AG04450 (cell line): ENCODE measurements at regions not wholly inside any gene's neighbourhood (a gene's known extent, or its start where the extent isn't known, plus 50 kb on each side); places are given as distances from the start of the nearest gene placed in this dataset.

Experiments
- CTCF ChIA-PET: fragments of 300-600, 350-600 bp; formaldehyde crosslinking; extraction: SDS; loops from one replicate; lab custom pipeline; 2022; ENCODE audit warnings: antibody characterized with exemption, inconsistent platforms; lab: Charles Lee
- POLR2A ChIA-PET: fragments of 350-600 bp; formaldehyde crosslinking; extraction: SDS; loops from one replicate; lab custom pipeline; 2021; ENCODE audit warnings: antibody characterized with exemption, inconsistent platforms; lab: Yijun Ruan, JAX
- DNase-seq: peaks from one replicate; pipeline ENCODE4 v3.0.0-alpha.2; 2011; ENCODE audit warnings: low read depth, low spot score
- H3K27ac ChIP-seq: one replicate; pipeline ENCODE4 v1.5.1; 2012; ENCODE audit warnings: low read depth, low read length, control low read depth
- H3K27me3 ChIP-seq: one replicate; pipeline ENCODE4 v1.6.0; 2012; ENCODE audit warnings: low read length; ENCODE audit not compliant: control insufficient read depth, insufficient read depth
- H3K4me3 ChIP-seq: 2 replicates; pipeline ENCODE4 v1.5.1; 2011; ENCODE audit warnings: mild to moderate bottlenecking, low read depth, low read length, control low read depth
- H3K9me3 ChIP-seq: 2 replicates; pipeline ENCODE4 v1.5.1; 2012; ENCODE audit warnings: low read length; ENCODE audit not compliant: control insufficient read depth, insufficient read depth
- TF ChIP-seq, protein P1 (sequence below): IDR thresholded peaks from 2 replicates; pipeline ENCODE4 v1.5.1; 2011; ENCODE audit warnings: low read depth, low read length, control low read depth, inconsistent platforms

DNA sequence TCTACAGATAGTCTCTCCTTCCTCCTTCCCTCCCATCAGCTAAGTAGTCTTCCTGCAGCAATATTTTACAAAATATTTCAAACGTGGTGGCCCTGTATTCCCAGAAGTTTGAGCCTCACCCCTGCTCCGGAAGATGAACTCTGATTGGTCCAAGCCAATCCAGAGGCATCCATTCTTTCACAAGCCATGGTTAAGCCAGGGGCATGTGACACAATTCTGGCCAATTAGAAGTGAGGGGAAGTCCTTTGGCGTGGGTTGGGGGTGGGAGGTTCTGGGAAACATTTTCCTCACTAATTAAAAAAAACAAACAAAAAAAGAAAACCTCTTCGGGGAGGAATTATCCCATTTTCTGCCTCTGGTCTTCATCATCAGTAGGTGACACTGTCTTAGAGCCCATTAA lies 69.4 kb upstream of the GSC start:
- H3K27ac ChIP-seq: no peak overlapping the region
- POLR2A ChIA-PET: no interaction called here
- H3K27me3 ChIP-seq: no peaks in the 10 kb centered on the region
- TF ChIP-seq, protein P1, sequence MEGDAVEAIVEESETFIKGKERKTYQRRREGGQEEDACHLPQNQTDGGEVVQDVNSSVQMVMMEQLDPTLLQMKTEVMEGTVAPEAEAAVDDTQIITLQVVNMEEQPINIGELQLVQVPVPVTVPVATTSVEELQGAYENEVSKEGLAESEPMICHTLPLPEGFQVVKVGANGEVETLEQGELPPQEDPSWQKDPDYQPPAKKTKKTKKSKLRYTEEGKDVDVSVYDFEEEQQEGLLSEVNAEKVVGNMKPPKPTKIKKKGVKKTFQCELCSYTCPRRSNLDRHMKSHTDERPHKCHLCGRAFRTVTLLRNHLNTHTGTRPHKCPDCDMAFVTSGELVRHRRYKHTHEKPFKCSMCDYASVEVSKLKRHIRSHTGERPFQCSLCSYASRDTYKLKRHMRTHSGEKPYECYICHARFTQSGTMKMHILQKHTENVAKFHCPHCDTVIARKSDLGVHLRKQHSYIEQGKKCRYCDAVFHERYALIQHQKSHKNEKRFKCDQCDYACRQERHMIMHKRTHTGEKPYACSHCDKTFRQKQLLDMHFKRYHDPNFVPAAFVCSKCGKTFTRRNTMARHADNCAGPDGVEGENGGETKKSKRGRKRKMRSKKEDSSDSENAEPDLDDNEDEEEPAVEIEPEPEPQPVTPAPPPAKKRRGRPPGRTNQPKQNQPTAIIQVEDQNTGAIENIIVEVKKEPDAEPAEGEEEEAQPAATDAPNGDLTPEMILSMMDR: no peak
- peaks cover 21% of the 10 kb centered on the region for H3K9me3 ChIP-seq
- H3K4me3 ChIP-seq: no peak overlapping the region
- CTCF ChIA-PET: no interaction called here
- DNase-seq: no peak

GRCh38 chr14:94836849-94837248 lies 66.9 kb upstream of the GSC start:
- POLR2A ChIA-PET: no interaction called here
- CTCF ChIA-PET: no interaction called here

DNA sequence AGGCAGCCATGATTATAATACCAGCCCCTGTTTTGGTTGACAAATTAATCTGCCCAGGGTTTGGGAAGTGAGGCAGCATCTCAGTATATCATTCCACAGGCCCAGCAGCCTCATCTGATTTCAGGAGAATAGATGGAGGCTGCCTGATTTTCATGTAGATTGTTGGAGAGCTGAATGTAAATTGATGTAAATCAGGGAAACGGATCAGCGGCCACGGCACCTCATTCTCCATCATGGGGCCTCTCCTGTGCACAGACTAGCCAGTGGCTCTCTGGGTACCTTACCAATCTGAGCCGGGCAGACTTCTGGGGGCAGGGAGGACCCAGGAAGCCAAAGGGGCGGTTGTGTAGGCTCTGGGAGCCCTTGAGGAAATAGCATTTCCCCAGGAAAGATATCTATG lies 63.7 kb upstream of the GSC start:
- Histone ChIP-seq H3K27ac (no peak overlapping the region), H3K4me3 (no peak overlapping the region), H3K27me3 (no peaks in the 10 kb centered on the region), H3K9me3 (peaks cover 26% of the 10 kb centered on the region)
- POLR2A ChIA-PET: no interaction called here
- CTCF ChIA-PET: no interaction called here
- DNase-seq: no peak
- TF ChIP-seq, protein P1: no peak

More at GRCh38 chr14:94836849-94837248, 66.9 kb upstream of the GSC start:
- Histone ChIP-seq H3K27me3 (no peaks in the 10 kb centered on the region), H3K4me3 (no peak overlapping the region), H3K9me3 (peaks cover 15% of the 10 kb centered on the region; the same call in 1 of the 2 replicates), H3K27ac (no peak overlapping the region)
- TF ChIP-seq, protein P1: no peak
- DNase-seq: no peak

DNA sequence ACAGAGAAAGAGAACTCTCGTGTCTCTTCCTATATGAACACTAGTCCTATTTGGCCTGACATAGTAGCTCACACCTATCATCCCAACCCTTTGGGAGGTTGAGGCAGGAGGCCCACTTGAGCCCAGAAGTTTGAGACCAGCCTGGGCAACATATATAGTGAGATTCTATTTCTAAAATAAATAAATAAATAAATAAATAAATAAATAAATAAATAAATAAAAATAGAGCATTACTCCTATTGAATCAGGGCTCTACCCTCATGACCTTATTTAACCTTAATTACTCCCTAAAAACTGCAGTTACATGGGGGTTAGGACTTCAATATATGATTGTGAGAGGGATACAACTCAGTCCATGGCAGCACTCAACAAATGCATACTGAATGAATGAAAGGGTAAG lies 61.2 kb upstream of the GSC start:
- Histone ChIP-seq H3K27ac (no peak overlapping the region), H3K27me3 (no peaks in the 10 kb centered on the region), H3K9me3 (peaks cover 20% of the 10 kb centered on the region), H3K4me3 (no peak overlapping the region)
- DNase-seq: no peak
- TF ChIP-seq, protein P1: no peak
- ChIA-PET CTCF (no interaction called here), POLR2A (no interaction called here)

- H3K4me3 ChIP-seq: no peak overlapping the region
- POLR2A ChIA-PET: no interaction called here
- CTCF ChIA-PET: no interaction called here
These were observed 58.0 kb upstream of the GSC start for GRCh38 chr14:94827711-94828447.

More at GRCh38 chr14:94827711-94828447, 58.0 kb upstream of the GSC start:
- H3K27ac ChIP-seq: no peak overlapping the region
- H3K27me3 ChIP-seq: no peaks in the 10 kb centered on the region
- peaks cover 22% of the 10 kb centered on the region for H3K9me3 ChIP-seq
- no peak for DNase-seq
- TF ChIP-seq, protein P1: no peak
